HepG2 (cell line): ENCODE measurements at regions not wholly inside any gene's neighbourhood (a gene's known extent, or its start where the extent isn't known, plus 50 kb on each side); places are given as distances from the start of the nearest gene placed in this dataset.

Source experiments
- CTCF ChIP-seq: sonication (generic); formaldehyde crosslinking; IDR thresholded peaks from 2 replicates; pipeline ENCODE4 v1.5.0; 2020; ENCODE audit warnings: mild to moderate bottlenecking, missing genetic modification reagents, moderate library complexity
- EEA1 ChIP-seq: sonication (generic); formaldehyde crosslinking; IDR thresholded peaks from 2 replicates; pipeline ENCODE4 v1.5.1; 2020; ENCODE audit warnings: mild to moderate bottlenecking, missing genetic modification reagents, borderline replicate concordance
- KLF6 ChIP-seq: IDR thresholded peaks from 2 replicates; pipeline ENCODE4 v1.8.0; 2016; ENCODE audit warnings: missing biosample characterization, missing genetic modification reagents
- MAFG ChIP-seq: sonication (generic); formaldehyde crosslinking; IDR thresholded peaks from 2 replicates; pipeline ENCODE4 v1.5.1; 2020; ENCODE audit warnings: mild to moderate bottlenecking, missing genetic modification reagents
- POLR2A ChIP-seq, 2 experiments: IDR thresholded peaks; 2 replicates each; pipeline ENCODE4 v1.6.1; 2011; ENCODE audit warnings: low read depth in 2 of 2, low read length in 2 of 2, mild to moderate bottlenecking in 1 of 2, moderate library complexity in 1 of 2; ENCODE audit not compliant: insufficient read depth in 1 of 2
- RXRB ChIP-seq: IDR thresholded peaks from 2 replicates; pipeline ENCODE4 v1.6.1; 2016; ENCODE audit warnings: borderline replicate concordance, missing genetic modification reagents, missing compliant biosample characterization
- SNRNP70 ChIP-seq: fragments of 200-400 bp; formaldehyde crosslinking; IDR thresholded peaks from 2 replicates; pipeline ENCODE4 v1.6.1; 2017; ENCODE audit warnings: mild to moderate bottlenecking, low read depth, low read length, moderate library complexity
- TCF7L2 ChIP-seq: IDR thresholded peaks from 2 replicates; pipeline ENCODE4 v1.6.1; 2011; ENCODE audit warnings: mild to moderate bottlenecking, low read depth, low read length, moderate library complexity
- ZBTB4 ChIP-seq: sonication (generic); formaldehyde crosslinking; IDR thresholded peaks from 2 replicates; pipeline ENCODE4 v1.4.0; 2020; ENCODE audit warnings: missing genetic modification reagents, mild to moderate bottlenecking, borderline replicate concordance
- ZNF609 ChIP-seq: sonication (generic); formaldehyde crosslinking; IDR thresholded peaks from 2 replicates; pipeline ENCODE4 v1.4.0; 2020; ENCODE audit warnings: mild to moderate bottlenecking, missing genetic modification reagents, borderline replicate concordance
- ZSCAN5A ChIP-seq: sonication (generic); formaldehyde crosslinking; IDR thresholded peaks from 2 replicates; pipeline ENCODE4 v1.8.0; 2022; ENCODE audit warnings: mild to moderate bottlenecking, missing genetic modification reagents, borderline replicate concordance

- no peak for TF ChIP-seq MAFG (CRISPR knock-in tag)
- TF ChIP-seq ZBTB4 = no peak
- no peak for TF ChIP-seq ZSCAN5A (CRISPR knock-in tag)
- no peak for TF ChIP-seq RXRB (CRISPR knock-in tag)
- no peak for TF ChIP-seq ZNF609
- TF ChIP-seq TCF7L2 = no peak
- TF ChIP-seq KLF6 (CRISPR knock-in tag) = no peak
- no peak for TF ChIP-seq POLR2A (IDR thresholded peaks at IDR 0.05; ENCODE audit: insufficient read depth in 1 of 2, low read depth in 2 of 2, low read length in 2 of 2)
- TF ChIP-seq EEA1 (CRISPR knock-in tag) = no peak
- no peak for TF ChIP-seq SNRNP70
- TF ChIP-seq CTCF (CRISPR knock-in tag) = no peak
Measured at GRCh38 chr5:4907571-4907970, 232.6 kb upstream of the ADAMTS16 start.
